Activated CD4-positive, alpha-beta T cell treated with anti-CD3 and anti-CD28 coated beads, Interleukin-2, amount 10 ng/mL, durations not matched to agents 7 days and 5 days (primary cell): ENCODE measurements at regions not wholly inside any gene's neighbourhood (a gene's known extent, or its start where the extent isn't known, plus 50 kb on each side); places are given as distances from the start of the nearest gene placed in this dataset.

Experiments used
- CTCF ChIA-PET: fragments of 350-600 bp; sonication (Branson Sonifier 250); formaldehyde crosslinking; loops from one replicate; lab custom pipeline; 2021; ENCODE audit warnings: antibody characterized with exemption; lab: Charles Lee
- POLR2A ChIA-PET: fragments of 350-600 bp; sonication (Branson Sonifier 250); formaldehyde crosslinking; loops from one replicate; lab custom pipeline; 2021; ENCODE audit warnings: antibody characterized with exemption; lab: Charles Lee
- DNase-seq: peaks from one replicate; pipeline ENCODE4 v3.0.0-alpha.2; 2020
- H3K27ac Mint-ChIP-seq: one replicate; pipeline ENCODE4 v1.8.0; 2021; ENCODE audit warnings: mild to moderate bottlenecking, moderate library complexity, mixed read lengths
- H3K27me3 Mint-ChIP-seq: one replicate; pipeline ENCODE4 v1.8.0; 2021; ENCODE audit warnings: mixed read lengths
- H3K36me3 Mint-ChIP-seq: one replicate; pipeline ENCODE4 v1.8.0; 2021; ENCODE audit warnings: low read depth, mixed read lengths
- H3K4me1 Mint-ChIP-seq: one replicate; pipeline ENCODE4 v1.8.0; 2021; ENCODE audit warnings: mixed read lengths
- H3K4me3 Mint-ChIP-seq: one replicate; pipeline ENCODE4 v1.8.0; 2021; ENCODE audit warnings: mild to moderate bottlenecking, moderate library complexity, mixed read lengths
- H3K9me3 Mint-ChIP-seq: one replicate; pipeline ENCODE4 v1.8.0; 2021; ENCODE audit warnings: mixed read lengths

DNA sequence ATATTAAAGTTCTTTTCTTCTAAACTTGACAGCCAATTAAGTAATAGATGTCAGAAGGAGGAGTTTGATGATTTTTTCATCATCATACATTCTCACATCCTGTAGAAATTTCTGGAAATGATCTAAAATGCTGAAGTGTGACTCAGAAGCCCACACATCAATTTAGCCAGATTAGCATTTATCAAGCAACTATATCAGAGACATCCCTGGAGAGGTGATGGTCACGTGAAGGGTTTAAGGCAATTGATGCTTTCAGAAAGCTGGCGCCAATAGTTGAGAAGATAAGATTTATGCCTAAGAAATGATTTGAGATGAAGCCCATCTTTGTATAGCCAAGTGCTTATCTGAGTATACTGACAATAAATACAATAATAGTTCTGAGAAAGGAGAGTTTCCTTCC is 162.9 kb upstream of the RORB start:
- no peak overlapping the region for H3K27ac Mint-ChIP-seq
- H3K4me1 Mint-ChIP-seq: peaks cover 7% of the 10 kb centered on the region
- H3K4me3 Mint-ChIP-seq: no peak overlapping the region
- POLR2A ChIA-PET: no interaction called here
- no peaks in the 10 kb centered on the region for H3K9me3 Mint-ChIP-seq
- CTCF ChIA-PET: no interaction called here
- DNase-seq: no peak
- no peaks in the 10 kb centered on the region for H3K27me3 Mint-ChIP-seq
- H3K36me3 Mint-ChIP-seq: no peaks in the 10 kb centered on the region

DNA sequence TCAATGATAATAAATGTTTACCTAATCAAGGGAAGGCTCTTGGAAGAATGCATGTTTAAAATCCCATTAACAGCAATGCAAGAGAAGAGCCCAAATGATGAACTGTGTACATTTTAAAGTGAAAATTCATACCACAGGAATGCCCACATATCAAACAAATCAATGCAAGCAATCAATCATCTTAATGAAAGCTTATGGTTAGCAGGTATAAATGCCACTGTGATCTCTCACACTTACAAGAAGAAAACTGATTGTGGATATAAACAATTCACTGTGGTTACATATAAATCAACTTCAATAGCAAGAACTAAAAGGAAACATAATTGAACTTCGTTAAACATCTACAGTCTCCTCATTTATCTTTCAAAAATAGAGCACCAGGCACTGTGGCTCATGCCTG is 161.0 kb upstream of the RORB start:
- H3K4me1 Mint-ChIP-seq: peaks cover 7% of the 10 kb centered on the region
- H3K36me3 Mint-ChIP-seq: no peaks in the 10 kb centered on the region
- CTCF ChIA-PET: no interaction called here
- no peak overlapping the region for H3K4me3 Mint-ChIP-seq
- H3K9me3 Mint-ChIP-seq: no peaks in the 10 kb centered on the region
- POLR2A ChIA-PET: no interaction called here
- no peak overlapping the region for H3K27ac Mint-ChIP-seq
- no peak for DNase-seq
- no peaks in the 10 kb centered on the region for H3K27me3 Mint-ChIP-seq

DNA sequence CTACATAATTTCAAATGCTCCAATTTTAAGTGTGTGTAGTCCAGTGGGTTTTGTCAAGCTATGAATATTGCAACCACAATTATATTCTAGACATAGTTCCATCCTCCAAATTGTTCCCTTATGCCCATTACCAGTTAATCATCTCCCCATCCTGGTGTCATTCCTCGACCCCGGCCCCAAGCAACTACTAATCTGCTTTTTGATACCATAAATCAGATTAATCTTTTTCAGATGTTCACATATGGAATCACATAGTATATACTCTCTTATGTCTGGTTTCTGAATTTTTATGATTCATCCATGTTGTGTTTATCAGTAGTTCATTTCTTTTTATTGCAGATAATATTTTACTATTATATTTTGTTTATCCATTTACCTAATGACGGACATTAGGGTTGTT is 148.4 kb upstream of the RORB start:
- no peaks in the 10 kb centered on the region for H3K9me3 Mint-ChIP-seq
- no peaks in the 10 kb centered on the region for H3K27me3 Mint-ChIP-seq
- H3K4me3 Mint-ChIP-seq: no peak overlapping the region
- ChIA-PET POLR2A (no interaction called here), CTCF (no interaction called here)
- H3K4me1 Mint-ChIP-seq: no peaks in the 10 kb centered on the region
- no peaks in the 10 kb centered on the region for H3K36me3 Mint-ChIP-seq
- no peak for DNase-seq
- H3K27ac Mint-ChIP-seq: no peak overlapping the region

DNA sequence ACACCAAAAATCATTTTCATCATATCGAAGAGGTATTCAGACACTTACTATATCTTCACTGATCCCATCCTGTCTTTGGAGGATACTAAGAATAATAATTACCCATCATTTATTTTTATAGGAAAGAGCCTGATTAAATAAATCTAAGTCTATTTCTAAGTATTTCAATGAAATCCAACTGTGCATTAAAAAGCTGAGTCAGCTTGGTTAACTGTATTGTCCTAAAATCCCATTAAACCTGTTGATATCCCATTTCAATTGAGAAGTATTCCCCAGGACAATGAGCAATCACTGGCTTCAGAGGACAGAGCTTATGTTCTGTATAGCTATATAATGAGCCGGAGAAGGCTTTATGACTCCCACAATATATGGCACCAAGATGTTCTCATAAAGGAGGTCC is 142.0 kb upstream of the RORB start:
- Mint-ChIP-seq H3K4me1 (no peaks in the 10 kb centered on the region), H3K27me3 (no peaks in the 10 kb centered on the region), H3K27ac (no peak overlapping the region), H3K36me3 (no peaks in the 10 kb centered on the region), H3K4me3 (no peak overlapping the region), H3K9me3 (no peaks in the 10 kb centered on the region)
- CTCF ChIA-PET: no interaction called here
- DNase-seq: no peak
- POLR2A ChIA-PET: no interaction called here

DNA sequence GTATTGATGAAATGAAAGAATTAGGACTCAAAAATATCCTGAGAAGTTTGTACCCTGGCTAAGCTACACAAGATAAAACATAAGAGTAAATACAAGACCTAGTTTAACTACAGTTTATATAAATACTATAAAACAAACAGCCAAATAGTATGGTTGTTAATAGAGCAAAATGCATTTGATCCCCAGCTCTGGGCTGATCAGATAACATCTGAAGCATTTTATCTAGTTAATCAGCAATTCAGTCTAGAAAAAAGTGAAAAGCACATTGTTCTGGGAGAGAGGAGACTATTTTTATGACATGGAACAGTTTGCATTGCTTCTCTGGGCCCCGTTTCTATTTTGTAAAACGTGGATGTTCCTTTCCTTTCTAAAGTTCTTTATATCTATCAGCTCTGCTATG is 139.6 kb upstream of the RORB start:
- DNase-seq: no peak
- Mint-ChIP-seq H3K27ac (no peak overlapping the region), H3K9me3 (no peaks in the 10 kb centered on the region), H3K27me3 (no peaks in the 10 kb centered on the region), H3K4me3 (no peak overlapping the region), H3K4me1 (no peaks in the 10 kb centered on the region), H3K36me3 (no peaks in the 10 kb centered on the region)
- ChIA-PET POLR2A (no interaction called here), CTCF (no interaction called here)

DNA sequence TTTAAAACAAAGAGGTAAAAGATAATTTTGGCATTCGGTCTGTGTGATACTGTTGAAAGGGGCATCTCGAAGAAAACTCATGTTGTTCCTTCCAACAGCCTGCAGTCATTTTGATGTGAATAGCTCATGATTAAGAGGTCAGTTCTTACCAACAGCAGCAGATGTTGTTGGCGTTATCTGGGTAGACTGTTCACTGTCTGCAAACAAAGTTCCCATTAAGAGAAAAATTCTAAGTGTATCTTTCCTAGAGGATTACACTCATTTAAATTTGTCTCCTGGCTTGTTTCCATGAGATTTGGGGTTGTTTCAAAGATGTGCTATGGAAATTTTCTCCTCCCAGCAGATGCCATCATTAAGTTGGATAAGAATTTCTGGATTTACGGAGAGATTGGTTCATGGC is 138.2 kb upstream of the RORB start:
- Mint-ChIP-seq H3K4me1 (no peaks in the 10 kb centered on the region), H3K9me3 (no peaks in the 10 kb centered on the region), H3K27me3 (no peaks in the 10 kb centered on the region), H3K4me3 (no peak overlapping the region), H3K36me3 (no peaks in the 10 kb centered on the region), H3K27ac (no peak overlapping the region)
- CTCF ChIA-PET: interaction anchor here (0.6 kb wide), 1 partner anchor 77 kb away, joined by 5 read pairs; no protein-coding TSS in a partner anchor
- POLR2A ChIA-PET: no interaction called here
- DNase-seq: no peak

DNA sequence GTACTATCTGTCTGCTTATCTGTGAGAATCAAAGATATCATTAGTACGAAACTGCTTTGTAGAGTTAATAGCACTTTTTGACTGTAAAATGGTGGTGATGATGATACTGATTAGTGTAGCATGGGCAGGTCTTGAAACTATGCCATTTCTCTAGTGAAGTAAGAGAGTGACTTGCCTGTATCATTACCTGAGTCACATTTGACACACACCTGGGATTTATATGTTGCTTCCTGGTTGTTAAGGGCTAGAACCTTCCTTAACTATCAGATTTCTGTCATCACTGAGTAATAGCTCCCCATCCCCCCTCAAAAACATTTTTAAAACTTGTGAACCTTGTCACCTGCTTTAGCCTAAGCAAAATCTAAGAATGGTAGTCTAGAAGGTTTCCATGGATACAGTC is 135.6 kb upstream of the RORB start:
- ChIA-PET CTCF (no interaction called here), POLR2A (no interaction called here)
- H3K27ac Mint-ChIP-seq: no peak overlapping the region
- H3K4me1 Mint-ChIP-seq: no peaks in the 10 kb centered on the region
- no peaks in the 10 kb centered on the region for H3K27me3 Mint-ChIP-seq
- H3K9me3 Mint-ChIP-seq: no peaks in the 10 kb centered on the region
- no peaks in the 10 kb centered on the region for H3K36me3 Mint-ChIP-seq
- DNase-seq: no peak
- H3K4me3 Mint-ChIP-seq: no peak overlapping the region

DNA sequence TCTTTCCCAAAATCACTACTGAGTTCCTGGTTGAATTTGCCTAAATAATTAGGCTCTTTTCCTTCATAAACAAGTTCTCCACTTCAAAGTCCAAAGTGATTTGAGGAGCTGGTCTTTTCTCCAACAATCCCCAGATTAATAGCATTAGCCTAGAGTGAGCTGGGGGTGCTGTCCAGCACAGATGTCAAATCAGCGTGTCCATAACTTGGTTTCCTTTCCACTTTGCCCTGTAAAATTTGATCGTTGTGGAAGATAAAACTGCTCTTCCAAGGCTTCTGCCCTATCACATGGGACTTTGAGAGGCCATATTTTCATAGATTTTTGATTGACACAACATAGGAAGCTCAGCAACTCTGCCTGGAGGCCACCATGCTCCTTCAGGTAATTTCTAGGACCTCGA is 134.7 kb upstream of the RORB start:
- ChIA-PET POLR2A (no interaction called here), CTCF (no interaction called here)
- DNase-seq: no peak
- Mint-ChIP-seq H3K4me1 (no peaks in the 10 kb centered on the region), H3K27me3 (no peaks in the 10 kb centered on the region), H3K36me3 (no peaks in the 10 kb centered on the region), H3K4me3 (no peak overlapping the region), H3K27ac (no peak overlapping the region), H3K9me3 (no peaks in the 10 kb centered on the region)

DNA sequence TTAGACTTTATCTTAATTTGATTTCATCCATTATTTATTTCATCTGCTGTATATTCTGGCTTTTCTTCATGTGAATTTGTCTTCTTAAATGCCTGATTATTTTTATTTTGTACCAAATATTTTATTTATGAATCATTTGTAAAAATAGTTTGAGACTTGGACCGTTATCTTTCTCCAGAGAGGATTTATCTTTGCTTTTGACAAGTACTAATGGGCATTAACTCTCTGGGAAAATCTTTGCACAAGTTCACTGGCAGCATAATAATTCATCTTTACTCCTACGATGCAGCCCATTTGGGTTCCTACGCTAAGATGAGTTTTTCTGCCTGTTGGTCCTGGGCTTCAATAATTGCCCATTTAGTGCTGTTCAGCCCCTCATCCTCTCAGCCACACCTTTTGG is 131.0 kb upstream of the RORB start:
- H3K27ac Mint-ChIP-seq: no peak overlapping the region
- no peaks in the 10 kb centered on the region for H3K36me3 Mint-ChIP-seq
- H3K27me3 Mint-ChIP-seq: no peaks in the 10 kb centered on the region
- H3K9me3 Mint-ChIP-seq: no peaks in the 10 kb centered on the region
- ChIA-PET CTCF (no interaction called here), POLR2A (no interaction called here)
- H3K4me1 Mint-ChIP-seq: no peaks in the 10 kb centered on the region
- no peak for DNase-seq
- no peak overlapping the region for H3K4me3 Mint-ChIP-seq

DNA sequence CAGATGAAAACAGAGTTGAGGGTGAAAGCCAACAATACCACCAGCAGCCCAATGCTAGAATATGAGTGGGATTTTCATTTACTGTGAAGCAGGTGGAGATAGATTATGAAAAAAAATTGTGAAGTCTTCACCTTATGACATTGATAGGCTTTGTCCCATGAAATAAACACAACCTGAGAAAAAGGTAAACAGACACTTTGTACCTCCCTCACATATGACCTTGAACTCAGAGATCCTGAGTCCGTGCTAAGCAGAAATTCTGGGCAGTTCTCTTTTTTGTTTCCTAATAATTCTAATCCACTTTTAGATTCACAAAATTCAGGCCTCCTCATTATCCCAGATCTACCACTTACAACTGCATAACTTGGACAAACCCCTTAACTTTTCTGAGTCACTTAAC is 127.3 kb upstream of the RORB start:
- Mint-ChIP-seq H3K27ac (no peak overlapping the region), H3K4me3 (no peak overlapping the region), H3K9me3 (no peaks in the 10 kb centered on the region), H3K4me1 (no peaks in the 10 kb centered on the region), H3K36me3 (no peaks in the 10 kb centered on the region), H3K27me3 (no peaks in the 10 kb centered on the region)
- POLR2A ChIA-PET: no interaction called here
- CTCF ChIA-PET: no interaction called here
- no peak for DNase-seq

DNA sequence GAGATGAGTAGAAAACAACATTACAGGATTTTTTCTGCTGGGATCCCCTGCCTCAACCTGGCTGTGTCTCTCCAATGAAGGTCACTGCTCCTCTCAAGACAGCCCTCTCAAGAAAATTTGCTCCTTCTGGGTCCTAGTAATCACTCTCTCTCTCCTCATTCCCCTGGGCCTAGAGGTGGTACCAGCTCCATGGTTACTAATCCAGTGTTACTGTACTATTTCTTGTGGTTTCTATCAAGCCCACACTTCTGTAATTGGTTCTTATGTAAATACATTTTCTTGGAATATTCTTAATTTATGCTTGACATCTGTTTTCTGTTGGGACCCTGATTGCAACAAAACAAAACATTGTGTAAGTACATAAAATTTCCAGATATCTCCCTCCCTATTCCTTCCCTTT is 123.8 kb upstream of the RORB start:
- Mint-ChIP-seq H3K4me3 (no peak overlapping the region), H3K36me3 (no peaks in the 10 kb centered on the region), H3K27me3 (no peaks in the 10 kb centered on the region), H3K9me3 (no peaks in the 10 kb centered on the region), H3K27ac (no peak overlapping the region), H3K4me1 (no peaks in the 10 kb centered on the region)
- ChIA-PET CTCF (no interaction called here), POLR2A (no interaction called here)
- DNase-seq: no peak

DNA sequence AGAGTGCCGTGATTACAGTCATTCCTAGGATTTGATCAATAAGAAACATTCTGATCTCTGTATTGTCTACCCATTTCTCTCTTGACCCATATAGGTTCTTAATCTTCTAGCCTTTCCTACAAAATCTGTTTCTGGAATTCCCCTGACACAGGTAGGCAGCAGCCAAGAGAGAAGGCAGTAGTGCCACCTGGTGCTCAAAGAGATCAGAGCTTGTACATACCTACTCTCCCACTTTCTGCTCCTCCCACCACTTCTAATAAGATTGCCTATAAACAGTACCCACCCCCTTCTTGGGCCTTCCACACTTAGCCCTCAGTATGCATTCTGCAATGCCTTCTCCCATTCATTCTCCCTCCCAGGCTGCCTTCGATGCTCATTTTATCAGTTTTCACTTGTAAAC is 117.4 kb upstream of the RORB start:
- H3K27me3 Mint-ChIP-seq: no peaks in the 10 kb centered on the region
- H3K36me3 Mint-ChIP-seq: no peaks in the 10 kb centered on the region
- no peak overlapping the region for H3K4me3 Mint-ChIP-seq
- DNase-seq: no peak
- POLR2A ChIA-PET: no interaction called here
- H3K4me1 Mint-ChIP-seq: no peaks in the 10 kb centered on the region
- H3K27ac Mint-ChIP-seq: no peak overlapping the region
- CTCF ChIA-PET: no interaction called here
- no peaks in the 10 kb centered on the region for H3K9me3 Mint-ChIP-seq

DNA sequence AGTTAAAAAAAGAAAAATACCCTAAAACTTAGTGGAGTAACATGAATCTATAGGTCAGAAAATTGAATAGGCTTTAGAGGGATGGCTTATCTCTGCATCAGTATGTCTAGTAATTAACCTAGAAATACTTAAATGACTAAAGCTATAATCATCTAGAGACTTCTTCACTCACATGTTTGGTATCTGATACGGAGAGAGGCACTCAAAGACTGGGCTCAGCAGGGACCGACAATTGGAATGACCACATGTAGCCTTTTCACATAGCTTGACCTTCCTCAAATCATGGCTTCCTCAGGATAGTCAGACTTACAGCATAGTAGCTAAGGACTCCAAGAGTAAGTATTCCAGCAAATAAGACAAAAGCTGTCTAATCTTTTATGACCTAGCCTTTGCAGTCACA is 105.3 kb upstream of the RORB start:
- ChIA-PET CTCF (no interaction called here), POLR2A (no interaction called here)
- Mint-ChIP-seq H3K4me1 (no peaks in the 10 kb centered on the region), H3K27me3 (no peaks in the 10 kb centered on the region), H3K4me3 (no peak overlapping the region), H3K9me3 (no peaks in the 10 kb centered on the region), H3K27ac (no peak overlapping the region), H3K36me3 (no peaks in the 10 kb centered on the region)
- no peak for DNase-seq

DNA sequence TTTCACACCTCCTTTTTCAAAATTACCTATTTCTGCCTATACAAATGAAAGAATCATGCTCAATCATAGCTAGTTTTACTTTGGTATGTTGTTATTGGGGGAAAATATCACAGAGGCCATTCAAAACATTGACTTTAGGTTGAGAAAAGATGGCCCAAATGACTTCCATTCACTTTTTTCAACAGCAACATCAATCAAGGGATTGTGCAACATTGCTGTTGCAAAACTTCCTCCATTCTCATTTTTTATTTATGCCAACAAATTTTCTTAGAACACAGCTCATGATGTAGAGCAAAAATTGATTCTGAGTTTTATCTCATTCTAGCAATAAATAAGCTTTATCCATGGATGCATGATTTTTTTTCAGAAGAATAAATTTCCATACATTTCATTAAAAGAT is 93.6 kb upstream of the RORB start:
- ChIA-PET CTCF (no interaction called here), POLR2A (no interaction called here)
- Mint-ChIP-seq H3K36me3 (no peaks in the 10 kb centered on the region), H3K9me3 (peaks cover 14% of the 10 kb centered on the region), H3K27ac (no peak overlapping the region), H3K4me3 (no peak overlapping the region), H3K27me3 (no peaks in the 10 kb centered on the region), H3K4me1 (no peaks in the 10 kb centered on the region)
- DNase-seq: no peak

DNA sequence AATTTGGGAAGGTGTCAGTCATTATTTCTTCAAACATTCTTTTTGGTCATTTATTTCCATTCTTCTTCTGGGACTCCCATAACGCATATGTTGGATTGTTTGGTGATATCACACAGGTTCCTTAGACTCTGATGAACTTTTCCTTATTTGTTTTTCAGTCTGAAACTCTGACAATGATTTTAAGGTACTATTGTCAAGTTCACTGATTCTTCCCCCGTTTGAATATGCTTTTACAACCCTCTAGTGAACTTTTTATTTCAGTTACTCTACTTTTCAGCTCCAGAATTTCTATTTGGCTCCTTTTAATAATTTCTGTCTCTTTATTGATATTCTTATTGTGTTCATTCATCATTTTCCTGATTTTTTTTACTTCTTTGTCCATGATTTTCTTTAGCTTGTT is 92.5 kb upstream of the RORB start:
- no peaks in the 10 kb centered on the region for H3K4me1 Mint-ChIP-seq
- POLR2A ChIA-PET: no interaction called here
- CTCF ChIA-PET: interaction anchor here (1.0 kb wide), 1 partner anchor 17 kb away, joined by 3 read pairs; no protein-coding TSS in a partner anchor
- H3K27me3 Mint-ChIP-seq: no peaks in the 10 kb centered on the region
- no peak for DNase-seq
- H3K27ac Mint-ChIP-seq: no peak overlapping the region
- H3K4me3 Mint-ChIP-seq: no peak overlapping the region
- H3K36me3 Mint-ChIP-seq: no peaks in the 10 kb centered on the region
- H3K9me3 Mint-ChIP-seq: peaks cover 14% of the 10 kb centered on the region
